HepG2 (cell line): ENCODE measurements at regions not wholly inside any gene's neighbourhood (a gene's known extent, or its start where the extent isn't known, plus 50 kb on each side); places are given as distances from the start of the nearest gene placed in this dataset.

Experiments used
- CTCF ChIP-seq: sonication (generic); formaldehyde crosslinking; IDR thresholded peaks from 2 replicates; pipeline ENCODE4 v1.5.0; 2020; ENCODE audit warnings: mild to moderate bottlenecking, missing genetic modification reagents, moderate library complexity
- FOXP4 ChIP-seq: sonication (generic); formaldehyde crosslinking; IDR thresholded peaks from 2 replicates; pipeline ENCODE4 v1.4.0; 2020; ENCODE audit warnings: missing genetic modification reagents
- KAT7 ChIP-seq: IDR thresholded peaks from 2 replicates; pipeline ENCODE4 v1.6.1; 2018; ENCODE audit warnings: borderline replicate concordance, missing compliant biosample characterization
- KLF6 ChIP-seq: IDR thresholded peaks from 2 replicates; pipeline ENCODE4 v1.8.0; 2016; ENCODE audit warnings: missing biosample characterization, missing genetic modification reagents
- MAX ChIP-seq: IDR thresholded peaks from 2 replicates; pipeline ENCODE4 v1.6.1; 2012; ENCODE audit warnings: inconsistent platforms
- MTERF4 ChIP-seq: sonication (generic); formaldehyde crosslinking; IDR thresholded peaks from 2 replicates; pipeline ENCODE4 v1.8.0; 2023; ENCODE audit warnings: mild to moderate bottlenecking, missing genetic modification reagents
- PATZ1 ChIP-seq: sonication (generic); formaldehyde crosslinking; IDR thresholded peaks from 2 replicates; pipeline ENCODE4 v1.4.0; 2020; ENCODE audit warnings: missing genetic modification reagents
- POLR2A ChIP-seq, 2 experiments: IDR thresholded peaks; 2 replicates each; pipeline ENCODE4 v1.6.1; 2011; ENCODE audit warnings: low read depth in 2 of 2, low read length in 2 of 2, mild to moderate bottlenecking in 1 of 2, moderate library complexity in 1 of 2; ENCODE audit not compliant: insufficient read depth in 1 of 2
- TBL1XR1 ChIP-seq: fragments of 150-350 bp; IDR thresholded peaks from 2 replicates; pipeline ENCODE4 v1.6.1; 2014; ENCODE audit warnings: borderline replicate concordance, low read length; ENCODE audit not compliant: partially characterized antibody
- TCF12 ChIP-seq, 2 experiments: fragments of 450-650 bp in 1 of 2; sonication (generic) in 1 of 2; formaldehyde crosslinking in 1 of 2; IDR thresholded peaks; 2 replicates each; pipeline versions ENCODE4 v1.6.1 to v1.8.0; 2017 to 2022; ENCODE audit warnings: antibody characterized with exemption in 1 of 2, mild to moderate bottlenecking in 1 of 2, missing genetic modification reagents in 1 of 2, moderate library complexity in 1 of 2
- ZIK1 ChIP-seq: sonication (generic); formaldehyde crosslinking; IDR thresholded peaks from 2 replicates; pipeline ENCODE4 v1.5.0; 2020; ENCODE audit warnings: mild to moderate bottlenecking, low read depth, missing genetic modification reagents, borderline replicate concordance
- ZNF747 ChIP-seq: sonication (generic); formaldehyde crosslinking; IDR thresholded peaks from 2 replicates; pipeline ENCODE4 v1.8.1; 2023; ENCODE audit warnings: missing genetic modification reagents, mild to moderate bottlenecking, borderline replicate concordance

- TF ChIP-seq ZNF747 (CRISPR knock-in tag): no peak
- TF ChIP-seq KAT7 (CRISPR knock-in tag): no peak
- TF ChIP-seq CTCF (CRISPR knock-in tag): no peak
- TF ChIP-seq FOXP4: no peak
- TF ChIP-seq MTERF4 (CRISPR knock-in tag): no peak
- TF ChIP-seq ZIK1: no peak
- no peak for TF ChIP-seq TCF12 (IDR thresholded peaks at IDR 0.05)
- no peak for TF ChIP-seq TCF12 (CRISPR knock-in tag; IDR thresholded peaks at IDR 0.05)
- TF ChIP-seq TBL1XR1: no peak
- TF ChIP-seq PATZ1: no peak
- TF ChIP-seq POLR2A (IDR thresholded peaks at IDR 0.05; ENCODE audit: insufficient read depth in 1 of 2, low read depth in 2 of 2, low read length in 2 of 2): no peak
- TF ChIP-seq MAX: no peak
- no peak for TF ChIP-seq KLF6
Observed at GRCh38 chr10:10489076-10489475, 528.6 kb upstream of the CELF2 start.
